Astrocyte (in vitro differentiated cells and primary cell): ENCODE measurements at regions not wholly inside any gene's neighbourhood (a gene's known extent, or its start where the extent isn't known, plus 50 kb on each side); places are given as distances from the start of the nearest gene placed in this dataset.

Source experiments
- DNase-seq: peaks from one replicate; pipeline ENCODE4 v3.0.0-alpha.2; 2010; ENCODE audit warnings: low read depth
- FAIRE-seq: peaks from 2 replicates; lab custom pipeline; 2011; peaks lifted over from hg19 to GRCh38; lab: Jason Lieb, UNC
- H2AFZ ChIP-seq: 2 replicates; pipeline ENCODE4 v1.6.0; 2012; ENCODE audit warnings: low read depth, low read length, inconsistent platforms
- H3K27ac ChIP-seq: 2 replicates; pipeline ENCODE4 v1.5.1; 2011; ENCODE audit warnings: low read depth, low read length, inconsistent platforms
- H3K27me3 ChIP-seq: 2 replicates; pipeline ENCODE4 v1.6.0; 2011; ENCODE audit warnings: low read length, inconsistent platforms; ENCODE audit not compliant: insufficient read depth
- H3K36me3 ChIP-seq: 2 replicates; pipeline ENCODE4 v1.5.1; 2011; ENCODE audit warnings: low read length, inconsistent platforms; ENCODE audit not compliant: insufficient read depth
- H3K4me1 ChIP-seq: 2 replicates; pipeline ENCODE4 v1.5.1; 2011; ENCODE audit warnings: low read length, inconsistent platforms; ENCODE audit not compliant: insufficient read depth
- H3K4me2 ChIP-seq: 2 replicates; pipeline ENCODE4 v1.6.0; 2012; ENCODE audit warnings: low read length, inconsistent platforms
- H3K4me3 ChIP-seq: 2 replicates; pipeline ENCODE4 v1.5.1; 2011; ENCODE audit warnings: low read depth, mild to moderate bottlenecking, low read length, inconsistent platforms; ENCODE audit not compliant: insufficient read depth
- H3K79me2 ChIP-seq: 2 replicates; pipeline ENCODE4 v1.6.0; 2012; ENCODE audit warnings: mild to moderate bottlenecking, low read length, inconsistent platforms; ENCODE audit not compliant: insufficient read depth
- H3K9ac ChIP-seq: 2 replicates; pipeline ENCODE4 v1.6.0; 2012; ENCODE audit warnings: mild to moderate bottlenecking, low read length, inconsistent platforms
- H3K9me3 ChIP-seq: 2 replicates; pipeline ENCODE4 v1.5.1; 2012; ENCODE audit warnings: low read depth, mild to moderate bottlenecking, low read length, inconsistent platforms; ENCODE audit not compliant: insufficient read depth
- H4K20me1 ChIP-seq: 2 replicates; pipeline ENCODE4 v1.6.0; 2012; ENCODE audit warnings: low read length, inconsistent platforms; ENCODE audit not compliant: insufficient read depth
- H3K27ac Mint-ChIP-seq: one replicate; pipeline ENCODE4 v1.8.0; 2021; ENCODE audit warnings: mild to moderate bottlenecking, mixed read lengths; ENCODE audit not compliant: unreplicated experiment
- H3K27me3 Mint-ChIP-seq: one replicate; pipeline ENCODE4 v1.8.0; 2021; ENCODE audit warnings: low read depth, mixed read lengths; ENCODE audit not compliant: unreplicated experiment
- H3K36me3 Mint-ChIP-seq: one replicate; pipeline ENCODE4 v1.8.0; 2021; ENCODE audit warnings: low read depth, mixed read lengths; ENCODE audit not compliant: unreplicated experiment
- H3K4me1 Mint-ChIP-seq: one replicate; pipeline ENCODE4 v1.8.0; 2021; ENCODE audit warnings: low read depth, mixed read lengths; ENCODE audit not compliant: unreplicated experiment
- H3K4me3 Mint-ChIP-seq: one replicate; pipeline ENCODE4 v1.8.0; 2021; ENCODE audit warnings: mild to moderate bottlenecking, moderate library complexity, mixed read lengths; ENCODE audit not compliant: unreplicated experiment
- H3K9me3 Mint-ChIP-seq: one replicate; pipeline ENCODE4 v1.8.0; 2021; ENCODE audit warnings: mild to moderate bottlenecking, mixed read lengths; ENCODE audit not compliant: unreplicated experiment
- EZH2 ChIP-seq: IDR thresholded peaks from 2 replicates; pipeline ENCODE4 v1.6.1; 2012; ENCODE audit warnings: mild to moderate bottlenecking, low read length, inconsistent platforms; ENCODE audit not compliant: insufficient read depth
- TF ChIP-seq, protein P1 (sequence below): IDR thresholded peaks from 2 replicates; pipeline ENCODE4 v1.5.1; 2011; ENCODE audit warnings: low read depth, mild to moderate bottlenecking, inconsistent platforms, low read length, moderate library complexity; ENCODE audit not compliant: insufficient read depth

GRCh38 chr2:7333960-7334493 is 416.8 kb downstream of the RNF144A start:
- H3K36me3 ChIP-seq: no peaks in the 10 kb centered on the region
- H3K9me3 Mint-ChIP-seq: no peaks in the 10 kb centered on the region
- no peak overlapping the region for H3K4me2 ChIP-seq
- no peak for TF ChIP-seq EZH2
- TF ChIP-seq, protein P1, sequence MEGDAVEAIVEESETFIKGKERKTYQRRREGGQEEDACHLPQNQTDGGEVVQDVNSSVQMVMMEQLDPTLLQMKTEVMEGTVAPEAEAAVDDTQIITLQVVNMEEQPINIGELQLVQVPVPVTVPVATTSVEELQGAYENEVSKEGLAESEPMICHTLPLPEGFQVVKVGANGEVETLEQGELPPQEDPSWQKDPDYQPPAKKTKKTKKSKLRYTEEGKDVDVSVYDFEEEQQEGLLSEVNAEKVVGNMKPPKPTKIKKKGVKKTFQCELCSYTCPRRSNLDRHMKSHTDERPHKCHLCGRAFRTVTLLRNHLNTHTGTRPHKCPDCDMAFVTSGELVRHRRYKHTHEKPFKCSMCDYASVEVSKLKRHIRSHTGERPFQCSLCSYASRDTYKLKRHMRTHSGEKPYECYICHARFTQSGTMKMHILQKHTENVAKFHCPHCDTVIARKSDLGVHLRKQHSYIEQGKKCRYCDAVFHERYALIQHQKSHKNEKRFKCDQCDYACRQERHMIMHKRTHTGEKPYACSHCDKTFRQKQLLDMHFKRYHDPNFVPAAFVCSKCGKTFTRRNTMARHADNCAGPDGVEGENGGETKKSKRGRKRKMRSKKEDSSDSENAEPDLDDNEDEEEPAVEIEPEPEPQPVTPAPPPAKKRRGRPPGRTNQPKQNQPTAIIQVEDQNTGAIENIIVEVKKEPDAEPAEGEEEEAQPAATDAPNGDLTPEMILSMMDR: no peak
- no peaks in the 10 kb centered on the region for H4K20me1 ChIP-seq
- no peak overlapping the region for H3K9ac ChIP-seq
- H3K36me3 Mint-ChIP-seq: no peaks in the 10 kb centered on the region
- H3K27ac Mint-ChIP-seq: no peak overlapping the region
- H3K4me1 ChIP-seq: no peaks in the 10 kb centered on the region
- no peak for FAIRE-seq
- H3K4me1 Mint-ChIP-seq: no peaks in the 10 kb centered on the region
- no peak overlapping the region for H2AFZ ChIP-seq
- H3K9me3 ChIP-seq: no peaks in the 10 kb centered on the region
- H3K27me3 ChIP-seq: no peaks in the 10 kb centered on the region
- DNase-seq: no peak
- no peak overlapping the region for H3K4me3 ChIP-seq
- H3K79me2 ChIP-seq: no peaks in the 10 kb centered on the region
- H3K27ac ChIP-seq: no peak overlapping the region
- no peak overlapping the region for H3K4me3 Mint-ChIP-seq
- peaks cover 4% of the 10 kb centered on the region for H3K27me3 Mint-ChIP-seq

GRCh38 chr2:7338961-7339360 is 421.7 kb downstream of the RNF144A start:
- no peak overlapping the region for H3K4me3 ChIP-seq
- no peaks in the 10 kb centered on the region for H3K36me3 ChIP-seq
- DNase-seq (no peak), FAIRE-seq (no peak)
- H3K36me3 Mint-ChIP-seq: no peaks in the 10 kb centered on the region
- no peaks in the 10 kb centered on the region for H3K4me1 Mint-ChIP-seq
- no peak overlapping the region for H3K4me3 Mint-ChIP-seq
- H3K27ac ChIP-seq: no peak overlapping the region
- no peaks in the 10 kb centered on the region for H3K9me3 Mint-ChIP-seq
- H3K4me1 ChIP-seq: no peaks in the 10 kb centered on the region
- no peak overlapping the region for H3K27ac Mint-ChIP-seq
- TF ChIP-seq EZH2: no peak
- TF ChIP-seq, protein P1: no peak
- peaks cover 7% of the 10 kb centered on the region for H3K27me3 Mint-ChIP-seq
- H2AFZ ChIP-seq: no peak overlapping the region
- H3K4me2 ChIP-seq: no peak overlapping the region
- no peaks in the 10 kb centered on the region for H3K9me3 ChIP-seq
- no peaks in the 10 kb centered on the region for H4K20me1 ChIP-seq
- H3K27me3 ChIP-seq: no peaks in the 10 kb centered on the region
- H3K79me2 ChIP-seq: no peaks in the 10 kb centered on the region
- H3K9ac ChIP-seq: no peak overlapping the region

- H3K4me3 ChIP-seq: no peak overlapping the region
- no peaks in the 10 kb centered on the region for H3K36me3 Mint-ChIP-seq
- H3K4me3 Mint-ChIP-seq: no peak overlapping the region
- no peaks in the 10 kb centered on the region for H3K27me3 ChIP-seq
- H3K9ac ChIP-seq: no peak overlapping the region
- H3K27ac ChIP-seq: no peak overlapping the region
- DNase-seq (no peak), FAIRE-seq (no peak)
- no peaks in the 10 kb centered on the region for H4K20me1 ChIP-seq
- no peak for TF ChIP-seq EZH2
- TF ChIP-seq, protein P1: no peak
- no peaks in the 10 kb centered on the region for H3K4me1 ChIP-seq
- H2AFZ ChIP-seq: no peak overlapping the region
- H3K36me3 ChIP-seq: no peaks in the 10 kb centered on the region
- H3K9me3 Mint-ChIP-seq: no peaks in the 10 kb centered on the region
- no peaks in the 10 kb centered on the region for H3K79me2 ChIP-seq
- peaks cover 9% of the 10 kb centered on the region for H3K27me3 Mint-ChIP-seq
- H3K4me2 ChIP-seq: no peak overlapping the region
- H3K4me1 Mint-ChIP-seq: no peaks in the 10 kb centered on the region
- no peaks in the 10 kb centered on the region for H3K9me3 ChIP-seq
- no peak overlapping the region for H3K27ac Mint-ChIP-seq
Measured at GRCh38 chr2:7346336-7346735, 429.1 kb downstream of the RNF144A start.
